ENCODE measurements at regions not wholly inside any gene's neighbourhood (a gene's known extent, or its start where the extent isn't known, plus 50 kb on each side); places are given as distances from the start of the nearest gene placed in this dataset.

GRCh38 chr4:111494471-111494870 lies 650.8 kb upstream of the FAM241A start:
- TF ChIP-seq CTCF (IDR thresholded peaks at IDR 0.05) (no peak), EZH2 (IDR thresholded peaks at IDR 0.05; ENCODE audit: borderline replicate concordance, insufficient read depth, low read depth, low read length, poor library complexity, severe bottlenecking) (no peak)

Measured in B cell (primary cell).